ENCODE measurements at regions not wholly inside any gene's neighbourhood (a gene's known extent, or its start where the extent isn't known, plus 50 kb on each side); places are given as distances from the start of the nearest gene placed in this dataset.

DNA sequence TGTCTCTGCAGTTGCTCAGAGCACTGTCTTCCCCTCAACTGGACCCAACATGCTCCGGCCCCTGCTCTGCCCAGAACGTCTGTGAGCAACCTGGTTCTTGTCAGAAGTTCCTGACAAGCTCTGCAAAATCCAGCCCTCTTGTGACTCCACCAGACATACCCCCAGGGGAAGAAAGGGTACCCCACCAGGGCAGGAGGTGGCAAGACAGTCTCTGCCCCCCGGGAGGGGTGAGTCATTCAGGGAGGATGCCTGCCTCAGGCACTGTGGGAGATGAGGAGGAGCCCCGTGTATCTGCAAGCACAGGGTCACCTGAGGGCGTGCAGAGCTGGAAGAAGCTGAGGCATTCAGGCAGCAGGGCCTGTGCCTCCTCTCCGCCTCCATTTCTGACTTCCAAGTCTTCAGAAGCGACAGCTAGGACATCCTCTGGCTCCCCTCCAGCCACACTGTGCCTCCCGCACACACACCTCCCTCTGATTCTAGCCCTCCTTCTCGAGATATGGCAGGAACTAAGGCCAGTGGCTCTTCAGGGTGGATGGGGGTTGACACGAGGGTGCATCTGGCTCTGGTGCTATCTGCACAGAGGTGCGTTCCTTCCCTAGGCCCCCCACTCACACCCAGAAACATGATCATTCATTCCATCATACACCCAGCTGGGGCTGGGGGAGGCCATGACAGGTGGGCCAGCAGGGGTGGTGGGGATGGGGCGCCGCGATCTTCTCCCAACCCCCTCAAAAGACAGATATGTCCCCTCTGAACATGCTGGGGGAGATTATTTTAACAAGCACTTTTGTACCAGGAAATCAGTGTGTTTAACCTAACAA, 222.2 kb downstream of the CYP26B1 start:
- TF ChIP-seq, protein P1, sequence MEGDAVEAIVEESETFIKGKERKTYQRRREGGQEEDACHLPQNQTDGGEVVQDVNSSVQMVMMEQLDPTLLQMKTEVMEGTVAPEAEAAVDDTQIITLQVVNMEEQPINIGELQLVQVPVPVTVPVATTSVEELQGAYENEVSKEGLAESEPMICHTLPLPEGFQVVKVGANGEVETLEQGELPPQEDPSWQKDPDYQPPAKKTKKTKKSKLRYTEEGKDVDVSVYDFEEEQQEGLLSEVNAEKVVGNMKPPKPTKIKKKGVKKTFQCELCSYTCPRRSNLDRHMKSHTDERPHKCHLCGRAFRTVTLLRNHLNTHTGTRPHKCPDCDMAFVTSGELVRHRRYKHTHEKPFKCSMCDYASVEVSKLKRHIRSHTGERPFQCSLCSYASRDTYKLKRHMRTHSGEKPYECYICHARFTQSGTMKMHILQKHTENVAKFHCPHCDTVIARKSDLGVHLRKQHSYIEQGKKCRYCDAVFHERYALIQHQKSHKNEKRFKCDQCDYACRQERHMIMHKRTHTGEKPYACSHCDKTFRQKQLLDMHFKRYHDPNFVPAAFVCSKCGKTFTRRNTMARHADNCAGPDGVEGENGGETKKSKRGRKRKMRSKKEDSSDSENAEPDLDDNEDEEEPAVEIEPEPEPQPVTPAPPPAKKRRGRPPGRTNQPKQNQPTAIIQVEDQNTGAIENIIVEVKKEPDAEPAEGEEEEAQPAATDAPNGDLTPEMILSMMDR (IDR thresholded peaks at IDR 0.05) = no peak
- no peak for TF ChIP-seq POLR2A (IDR thresholded peaks at IDR 0.05)

Data from heart left ventricle (tissue), 13 donors.